K562 (cell line): ENCODE measurements at regions not wholly inside any gene's neighbourhood (a gene's known extent, or its start where the extent isn't known, plus 50 kb on each side); places are given as distances from the start of the nearest gene placed in this dataset.

Source experiments
- ARID2 ChIP-seq: fragments of 450-650 bp; IDR thresholded peaks from 2 replicates; pipeline ENCODE4 v1.6.1; 2017; ENCODE audit warnings: antibody characterized with exemption, mild to moderate bottlenecking
- ATF1 ChIP-seq, 2 experiments: fragments of 450-650 bp in 1 of 2; IDR thresholded peaks; 2 replicates each; pipeline ENCODE4 v1.6.1; 2016; ENCODE audit warnings: missing compliant biosample characterization in 1 of 2, missing genetic modification characterization in 1 of 2
- CTCF ChIP-seq, 3 experiments: IDR thresholded peaks in 2 of 3; conservative IDR thresholded peaks in 1 of 3; 2 replicates each; pipeline ENCODE4 v1.5.1; 2011 to 2012; ENCODE audit warnings: low read length in 3 of 3, mild to moderate bottlenecking in 3 of 3, control low read depth in 2 of 3, improper control_type of control experiment in 1 of 3, inconsistent platforms in 1 of 3, low read depth in 1 of 3, mixed read lengths in 1 of 3, moderate library complexity in 1 of 3; ENCODE audit not compliant: insufficient read depth in 2 of 3
- GTF2E2 ChIP-seq: fragments of 200-800 bp; sonication (Bioruptor generic); IDR thresholded peaks from 2 replicates; pipeline ENCODE4 v1.6.1; 2016; ENCODE audit warnings: missing genetic modification characterization, missing compliant biosample characterization
- ILK ChIP-seq: fragments of 450-650 bp; IDR thresholded peaks from 2 replicates; pipeline ENCODE4 v1.6.1; 2016; ENCODE audit warnings: missing genetic modification characterization, low read depth, mild to moderate bottlenecking, missing compliant biosample characterization, moderate library complexity, borderline replicate concordance
- KDM5B ChIP-seq: fragments of 200-600 bp; sonication (generic); IDR thresholded peaks from 2 replicates; pipeline ENCODE4 v1.6.1; 2012; ENCODE audit warnings: low read depth, mild to moderate bottlenecking, moderate library complexity, low read length, control low read depth, inconsistent platforms; ENCODE audit not compliant: insufficient replicate concordance
- MYC ChIP-seq, 2 experiments: fragments of 250-450 bp in 1 of 2; sonication (Bioruptor Pico) in 1 of 2; IDR thresholded peaks; 2 replicates each; pipeline versions ENCODE4 v1.5.1 to v1.6.1; 2012 to 2021; ENCODE audit warnings: low read depth in 2 of 2, borderline replicate concordance in 1 of 2, improper control_type of control experiment in 1 of 2, low read length in 1 of 2, mild to moderate bottlenecking in 1 of 2, moderate library complexity in 1 of 2
- NFE2 ChIP-seq: IDR thresholded peaks from 2 replicates; pipeline ENCODE4 v1.6.1; 2014; ENCODE audit warnings: antibody characterized with exemption, low read depth
- RAD21 ChIP-seq, 2 experiments: fragments of 250-450 bp in 1 of 2; fragments of 450-650 bp in 1 of 2; sonication (Bioruptor Pico) in 1 of 2; formaldehyde crosslinking in 1 of 2; IDR thresholded peaks in 1 of 2; conservative IDR thresholded peaks in 1 of 2; 2 replicates each; pipeline versions ENCODE4 v1.4.0 to v1.8.0; 2020 to 2022; ENCODE audit warnings: mild to moderate bottlenecking in 2 of 2, moderate library complexity in 1 of 2
- RAD51 ChIP-seq: fragments of 450-650 bp; IDR thresholded peaks from 2 replicates; pipeline ENCODE4 v1.7.1; 2016; ENCODE audit warnings: low read depth, mild to moderate bottlenecking, borderline replicate concordance
- REST ChIP-seq, 2 experiments: fragments of 450-650 bp; formaldehyde crosslinking in 1 of 2; IDR thresholded peaks; 2 replicates each; pipeline versions ENCODE4 v1.4.0 to v1.6.1; 2014 to 2020; ENCODE audit warnings: mild to moderate bottlenecking in 2 of 2, borderline replicate concordance in 1 of 2, low read depth in 1 of 2
- SMC3 ChIP-seq: conservative IDR thresholded peaks from 2 replicates; pipeline ENCODE4 v1.6.1; 2011; ENCODE audit warnings: low read depth, low read length, improper control_type of control experiment; ENCODE audit not compliant: insufficient read depth

GRCh38 chr1:221203224-221204054, 324.2 kb downstream of the HLX start (continued):
- TF ChIP-seq REST (IDR thresholded peaks at IDR 0.05; ENCODE audit: borderline replicate concordance) (peak; percentile 59; the same call in 1 of the 2 replicates), REST (CRISPR knock-in tag; IDR thresholded peaks at IDR 0.05; ENCODE audit: low read depth) (no peak), RAD21 (CRISPR knock-in tag; conservative IDR thresholded peaks at IDR 0.05 in 1 of 2, IDR thresholded peaks at IDR 0.05 in 1 of 2) (peak; percentile 74 to 82), GTF2E2 (tag) (no peak), SMC3 (peak; percentile 74), KDM5B (no peak), ARID2 (0 out of 2 replicates have a peak, but pooled peaks have one; percentile 30), RAD51 (no peak), CTCF (IDR thresholded peaks at IDR 0.05 in 2 of 3, conservative IDR thresholded peaks at IDR 0.05 in 1 of 3; ENCODE audit: insufficient read depth in 2 of 3, low read depth in 1 of 3, low read length in 3 of 3) (peak; percentile 66 to 79 (median 73)), MYC (IDR thresholded peaks at IDR 0.05; ENCODE audit: low read depth, low read length) (no peak), MYC (CRISPR knock-in tag; IDR thresholded peaks at IDR 0.05; ENCODE audit: borderline replicate concordance, low read depth) (no peak), ILK (tag) (no peak), ATF1 (CRISPR knock-in tag; IDR thresholded peaks at IDR 0.05) (no peak), ATF1 (tag; IDR thresholded peaks at IDR 0.05) (no peak), NFE2 (no peak)
